HCT116 (cell line): ENCODE measurements at regions not wholly inside any gene's neighbourhood (a gene's known extent, or its start where the extent isn't known, plus 50 kb on each side); places are given as distances from the start of the nearest gene placed in this dataset.

Experiments used
- ATAC-seq: fragments of 200-7000 bp; cut with Tn5 transposase; 2 replicates; pipeline ENCODE4 v1.9.1; 2020; ENCODE audit warnings: mild to moderate bottlenecking, moderate library complexity
- BruUV-seq: library from RNA; stranded (reverse); fragments of 400-500 nt; replicated peaks from 2 replicates; lab custom pipeline; 2021; lab: Mats Ljungman, UMichigan
- CTCF ChIA-PET: fragments of 300-600 bp; sonication (Branson Sonifier 250); formaldehyde crosslinking; loops from one replicate; lab custom pipeline; 2021; ENCODE audit warnings: antibody characterized with exemption; lab: Charles Lee
- POLR2A ChIA-PET: fragments of 300-600, 350-600 bp; sonication (Branson Sonifier 250); formaldehyde crosslinking; loops from one replicate; lab custom pipeline; 2021; ENCODE audit warnings: antibody characterized with exemption; lab: Charles Lee
- RAD21 ChIA-PET, 2 experiments: fragments of 300-600 bp; sonication (Branson Sonifier 250); formaldehyde crosslinking; loops; one replicate each; lab custom pipeline; 2023; ENCODE audit warnings: low total read pairs in 2 of 2; ENCODE audit not compliant: uncharacterized antibody in 2 of 2, unreplicated experiment in 2 of 2, low non-redundant PET in 1 of 2; lab: Charles Lee
- DNase-seq: peaks from one replicate; pipeline ENCODE4 v3.0.0-alpha.2; 2010; ENCODE audit warnings: low read depth, low spot score
- H2AFZ ChIP-seq: fragments of 200-600 bp; shearing (Covaris generic), sonication (generic); 2 replicates; pipeline ENCODE4 v1.6.1; 2017; ENCODE audit warnings: low read depth, mixed run types, mixed read lengths, antibody characterized with exemption, low read length; ENCODE audit not compliant: poor library complexity, severe bottlenecking
- H3K27ac ChIP-seq: 2 replicates; pipeline ENCODE4 v1.5.1; 2012; ENCODE audit warnings: low read depth, low read length
- H3K27me3 ChIP-seq: fragments of 200-600 bp; sonication (generic); 2 replicates; pipeline ENCODE4 v1.6.1; 2016; ENCODE audit warnings: mixed run types, low read length, mixed read lengths; ENCODE audit not compliant: insufficient read depth
- H3K36me3 ChIP-seq, 2 experiments: fragments of 200-500 bp in 1 of 2; fragments of 200-600 bp in 1 of 2; sonication (Bioruptor generic) in 1 of 2; sonication (generic) in 1 of 2; 2 replicates each; pipeline versions ENCODE4 v1.5.1 to v1.6.1; 2014 to 2016; ENCODE audit warnings: low read length in 2 of 2, inconsistent platforms in 1 of 2, mixed read lengths in 1 of 2, mixed run types in 1 of 2; ENCODE audit not compliant: insufficient read depth in 2 of 2, control insufficient read depth in 1 of 2
- H3K4me1 ChIP-seq, 2 experiments: fragments of 200-600 bp in 1 of 2; sonication (generic) in 1 of 2; 2 replicates each; pipeline versions ENCODE4 v1.5.1 to v1.6.1; 2012 to 2017; ENCODE audit warnings: low read length in 2 of 2, inconsistent platforms in 1 of 2, mild to moderate bottlenecking in 1 of 2, mixed read lengths in 1 of 2, mixed run types in 1 of 2, moderate library complexity in 1 of 2; ENCODE audit not compliant: insufficient read depth in 2 of 2, control insufficient read depth in 1 of 2
- H3K4me2 ChIP-seq: fragments of 200-600 bp; sonication (generic); 2 replicates; pipeline ENCODE4 v1.6.1; 2017; ENCODE audit warnings: mixed run types, low read length, mixed read lengths
- H3K4me3 ChIP-seq, 2 experiments: fragments of 200-600 bp in 1 of 2; sonication (generic) in 1 of 2; replicated peaks in 1 of 2; 2 replicates each; pipeline ENCODE4 v1.5.1; 2011 to 2016; ENCODE audit warnings: low read length in 2 of 2, control low read depth in 1 of 2, low read depth in 1 of 2, mild to moderate bottlenecking in 1 of 2, mixed read lengths in 1 of 2, mixed run types in 1 of 2
- H3K79me2 ChIP-seq: fragments of 200-600 bp; sonication (generic); 2 replicates; pipeline ENCODE4 v1.6.1; 2017; ENCODE audit warnings: mild to moderate bottlenecking, mixed run types, low read length, moderate library complexity, mixed read lengths; ENCODE audit not compliant: insufficient read depth
- H3K9ac ChIP-seq: fragments of 200-600 bp; sonication (generic); 2 replicates; pipeline ENCODE4 v1.6.1; 2016; ENCODE audit warnings: low read length, mixed read lengths
- H3K9me2 ChIP-seq: fragments of 200-600 bp; sonication (generic), shearing (Covaris generic); 2 replicates; pipeline ENCODE4 v1.6.1; 2017; ENCODE audit warnings: mixed run types, mild to moderate bottlenecking, moderate library complexity; ENCODE audit not compliant: insufficient read depth
- H3K9me3 ChIP-seq, 2 experiments: fragments of 200-500 bp in 1 of 2; fragments of 200-600 bp in 1 of 2; sonication (Bioruptor generic) in 1 of 2; sonication (generic) in 1 of 2; 2 replicates each; pipeline ENCODE4 v1.6.1; 2014 to 2017; ENCODE audit warnings: low read length in 2 of 2, mixed read lengths in 2 of 2, inconsistent platforms in 1 of 2, low read depth in 1 of 2, mild to moderate bottlenecking in 1 of 2, mixed run types in 1 of 2, moderate library complexity in 1 of 2; ENCODE audit not compliant: control insufficient read depth in 1 of 2, insufficient read depth in 1 of 2
- H4K20me1 ChIP-seq: fragments of 200-600 bp; sonication (generic), shearing (Covaris generic); 2 replicates; pipeline ENCODE4 v1.6.1; 2017; ENCODE audit warnings: mixed run types, mild to moderate bottlenecking, moderate library complexity; ENCODE audit not compliant: insufficient read depth
- CBX3 ChIP-seq: IDR thresholded peaks from 2 replicates; pipeline ENCODE4 v1.6.1; 2012; ENCODE audit warnings: low read depth
- CEBPB ChIP-seq: IDR thresholded peaks from 2 replicates; pipeline ENCODE4 v1.6.1; 2012; ENCODE audit warnings: low read depth
- EGR1 ChIP-seq: IDR thresholded peaks from 2 replicates; pipeline ENCODE4 v1.6.1; 2012; ENCODE audit warnings: low read depth
- ELF1 ChIP-seq: IDR thresholded peaks from 2 replicates; pipeline ENCODE4 v1.6.1; 2012; ENCODE audit warnings: low read depth, borderline replicate concordance
- FOSL1 ChIP-seq: IDR thresholded peaks from 2 replicates; pipeline ENCODE4 v1.6.1; 2012; ENCODE audit warnings: low read depth
- JUND ChIP-seq: IDR thresholded peaks from 2 replicates; pipeline ENCODE4 v1.6.1; 2012
- POLR2A ChIP-seq: IDR thresholded peaks from 2 replicates; pipeline ENCODE4 v1.7.0; 2011; ENCODE audit warnings: borderline replicate concordance; ENCODE audit not compliant: insufficient read depth, insufficient read length; ENCODE audit errors: extremely low read depth
- POLR2AphosphoS5 ChIP-seq: IDR thresholded peaks from 2 replicates; pipeline ENCODE4 v1.6.1; 2011; ENCODE audit warnings: mild to moderate bottlenecking, low read depth, low read length, moderate library complexity
- RAD21 ChIP-seq: IDR thresholded peaks from 2 replicates; pipeline ENCODE4 v1.6.1; 2012; ENCODE audit warnings: low read depth, mild to moderate bottlenecking
- SIN3A ChIP-seq: IDR thresholded peaks from 2 replicates; pipeline ENCODE4 v1.6.1; 2012; ENCODE audit warnings: low read depth
- SP1 ChIP-seq: IDR thresholded peaks from 2 replicates; pipeline ENCODE4 v1.6.1; 2012; ENCODE audit warnings: low read depth
- SRF ChIP-seq: IDR thresholded peaks from 2 replicates; pipeline ENCODE4 v1.6.1; 2012; ENCODE audit warnings: low read depth
- TCF7L2 ChIP-seq: IDR thresholded peaks from 2 replicates; pipeline ENCODE4 v1.7.0; 2011; ENCODE audit warnings: borderline replicate concordance, inconsistent platforms; ENCODE audit not compliant: insufficient read depth, insufficient read length; ENCODE audit errors: extremely low read depth
- YY1 ChIP-seq: IDR thresholded peaks from 2 replicates; pipeline ENCODE4 v1.6.1; 2011; ENCODE audit warnings: low read length, low read depth, moderate library complexity, mild to moderate bottlenecking; ENCODE audit not compliant: insufficient replicate concordance; ENCODE audit errors: extremely low read depth
- ZFX ChIP-seq: fragments of 450-650 bp; IDR thresholded peaks from 2 replicates; pipeline ENCODE4 v1.6.1; 2017
- ZNF274 ChIP-seq: fragments of 200-500 bp; sonication (Bioruptor generic); IDR thresholded peaks from 2 replicates; pipeline ENCODE4 v1.6.1; 2014; ENCODE audit warnings: mild to moderate bottlenecking, low read depth, low read length, inconsistent platforms
- intact Hi-C: fragments of 100-400 bp; cut with micrococcal nuclease; formaldehyde crosslinking; loops from 2 replicates; pipeline ENCODE4 v1.10.0; 2022
- TF ChIP-seq, protein P1 (sequence below), 3 experiments: fragments of 200-600 bp in 1 of 3; sonication (generic) in 1 of 3; IDR thresholded peaks in 2 of 3; conservative IDR thresholded peaks in 1 of 3; 2 replicates each; pipeline ENCODE4 v1.5.1; 2012 to 2017; ENCODE audit warnings: low read depth in 2 of 3, low read length in 2 of 3, antibody characterized with exemption in 1 of 3, borderline replicate concordance in 1 of 3, control low read depth in 1 of 3, mild to moderate bottlenecking in 1 of 3, mixed read lengths in 1 of 3, mixed run types in 1 of 3, moderate library complexity in 1 of 3; ENCODE audit not compliant: insufficient read depth in 1 of 3
- TF ChIP-seq, protein P2 (sequence below): IDR thresholded peaks from 2 replicates; pipeline ENCODE4 v1.6.1; 2012
- TF ChIP-seq, protein P3 (sequence below): IDR thresholded peaks from 2 replicates; pipeline ENCODE4 v1.6.1; 2012; ENCODE audit warnings: low read depth
- TF ChIP-seq, protein P4 (sequence below): IDR thresholded peaks from 2 replicates; pipeline ENCODE4 v1.6.1; 2011; ENCODE audit warnings: mild to moderate bottlenecking, low read length, moderate library complexity; ENCODE audit not compliant: insufficient replicate concordance; ENCODE audit errors: extremely low read depth

DNA sequence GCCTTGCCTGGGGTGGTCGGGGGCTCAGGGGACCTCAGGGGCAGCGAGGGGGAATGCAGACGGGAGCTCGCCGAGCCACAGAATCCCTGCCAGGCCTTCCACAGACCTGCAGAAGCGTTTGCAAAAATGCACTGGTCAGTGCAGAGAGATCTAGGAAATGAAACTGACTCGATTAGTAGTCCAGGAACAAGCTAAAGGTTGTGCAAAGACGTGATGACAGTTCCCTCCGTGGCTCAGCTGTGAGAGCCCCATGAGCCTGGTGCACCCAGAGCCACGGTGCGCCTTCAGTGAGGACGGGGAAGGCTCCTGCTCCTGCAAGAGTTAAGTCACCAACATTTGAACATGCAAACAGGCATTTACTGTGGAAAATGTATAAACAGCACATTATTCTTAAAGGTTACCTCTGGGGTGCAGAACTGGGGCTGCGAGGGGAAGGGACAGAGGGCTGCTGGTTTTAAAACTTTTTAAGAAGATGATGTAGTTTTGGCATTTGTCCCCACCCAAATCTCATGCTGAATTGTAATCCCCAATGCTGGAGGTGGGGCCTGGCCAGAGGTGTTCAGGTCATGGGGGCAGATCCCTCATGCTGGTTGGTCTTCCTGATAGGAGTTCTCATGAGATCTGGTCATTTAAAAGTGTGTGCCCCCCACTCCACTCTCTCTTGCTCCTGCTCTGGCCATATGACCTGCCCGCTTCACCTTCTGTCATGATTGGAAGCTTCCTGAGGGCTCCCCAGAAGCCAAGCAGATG, 147.3 kb downstream of the DLL1 start:
- ChIA-PET RAD21 (no interaction called here), CTCF (no interaction called here), POLR2A (no interaction called here)
- DNase-seq (no peak), ATAC-seq (no peak)
- Histone ChIP-seq H3K9ac (no peak overlapping the region), H3K36me3 (no peaks in the 10 kb centered on the region), H4K20me1 (no peaks in the 10 kb centered on the region), H3K4me3 (no peak overlapping the region), H2AFZ (no peak overlapping the region), H3K9me3 (peaks cover 7 to 11% of the 10 kb centered on the region in 2 experiments; a peak in 2 of 4 replicates), H3K27me3 (no peaks in the 10 kb centered on the region), H3K9me2 (no peaks in the 10 kb centered on the region), H3K4me2 (no peak overlapping the region), H3K79me2 (no peaks in the 10 kb centered on the region), H3K27ac (no peak overlapping the region), H3K4me1 (no peaks in the 10 kb centered on the region)
- no TSS peak for BruUV-seq
- intact Hi-C loops = no loop called here
- TF ChIP-seq RAD21 (no peak), SP1 (no peak), TCF7L2 (no peak), CEBPB (no peak), ZNF274 (no peak), YY1 (no peak), POLR2A (no peak), POLR2AphosphoS5 (no peak), JUND (no peak), SIN3A (no peak), SRF (no peak), CBX3 (no peak), EGR1 (no peak), ZFX (no peak), FOSL1 (no peak), ELF1 (no peak)
- TF ChIP-seq, protein P1, sequence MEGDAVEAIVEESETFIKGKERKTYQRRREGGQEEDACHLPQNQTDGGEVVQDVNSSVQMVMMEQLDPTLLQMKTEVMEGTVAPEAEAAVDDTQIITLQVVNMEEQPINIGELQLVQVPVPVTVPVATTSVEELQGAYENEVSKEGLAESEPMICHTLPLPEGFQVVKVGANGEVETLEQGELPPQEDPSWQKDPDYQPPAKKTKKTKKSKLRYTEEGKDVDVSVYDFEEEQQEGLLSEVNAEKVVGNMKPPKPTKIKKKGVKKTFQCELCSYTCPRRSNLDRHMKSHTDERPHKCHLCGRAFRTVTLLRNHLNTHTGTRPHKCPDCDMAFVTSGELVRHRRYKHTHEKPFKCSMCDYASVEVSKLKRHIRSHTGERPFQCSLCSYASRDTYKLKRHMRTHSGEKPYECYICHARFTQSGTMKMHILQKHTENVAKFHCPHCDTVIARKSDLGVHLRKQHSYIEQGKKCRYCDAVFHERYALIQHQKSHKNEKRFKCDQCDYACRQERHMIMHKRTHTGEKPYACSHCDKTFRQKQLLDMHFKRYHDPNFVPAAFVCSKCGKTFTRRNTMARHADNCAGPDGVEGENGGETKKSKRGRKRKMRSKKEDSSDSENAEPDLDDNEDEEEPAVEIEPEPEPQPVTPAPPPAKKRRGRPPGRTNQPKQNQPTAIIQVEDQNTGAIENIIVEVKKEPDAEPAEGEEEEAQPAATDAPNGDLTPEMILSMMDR (IDR thresholded peaks at IDR 0.05 in 2 of 3, conservative IDR thresholded peaks at IDR 0.05 in 1 of 3; ENCODE audit: borderline replicate concordance in 1 of 3, insufficient read depth in 1 of 3, low read depth in 2 of 3, low read length in 2 of 3) = no peak
- TF ChIP-seq, protein P2, sequence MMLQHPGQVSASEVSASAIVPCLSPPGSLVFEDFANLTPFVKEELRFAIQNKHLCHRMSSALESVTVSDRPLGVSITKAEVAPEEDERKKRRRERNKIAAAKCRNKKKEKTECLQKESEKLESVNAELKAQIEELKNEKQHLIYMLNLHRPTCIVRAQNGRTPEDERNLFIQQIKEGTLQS = no peak
- TF ChIP-seq, protein P3, sequence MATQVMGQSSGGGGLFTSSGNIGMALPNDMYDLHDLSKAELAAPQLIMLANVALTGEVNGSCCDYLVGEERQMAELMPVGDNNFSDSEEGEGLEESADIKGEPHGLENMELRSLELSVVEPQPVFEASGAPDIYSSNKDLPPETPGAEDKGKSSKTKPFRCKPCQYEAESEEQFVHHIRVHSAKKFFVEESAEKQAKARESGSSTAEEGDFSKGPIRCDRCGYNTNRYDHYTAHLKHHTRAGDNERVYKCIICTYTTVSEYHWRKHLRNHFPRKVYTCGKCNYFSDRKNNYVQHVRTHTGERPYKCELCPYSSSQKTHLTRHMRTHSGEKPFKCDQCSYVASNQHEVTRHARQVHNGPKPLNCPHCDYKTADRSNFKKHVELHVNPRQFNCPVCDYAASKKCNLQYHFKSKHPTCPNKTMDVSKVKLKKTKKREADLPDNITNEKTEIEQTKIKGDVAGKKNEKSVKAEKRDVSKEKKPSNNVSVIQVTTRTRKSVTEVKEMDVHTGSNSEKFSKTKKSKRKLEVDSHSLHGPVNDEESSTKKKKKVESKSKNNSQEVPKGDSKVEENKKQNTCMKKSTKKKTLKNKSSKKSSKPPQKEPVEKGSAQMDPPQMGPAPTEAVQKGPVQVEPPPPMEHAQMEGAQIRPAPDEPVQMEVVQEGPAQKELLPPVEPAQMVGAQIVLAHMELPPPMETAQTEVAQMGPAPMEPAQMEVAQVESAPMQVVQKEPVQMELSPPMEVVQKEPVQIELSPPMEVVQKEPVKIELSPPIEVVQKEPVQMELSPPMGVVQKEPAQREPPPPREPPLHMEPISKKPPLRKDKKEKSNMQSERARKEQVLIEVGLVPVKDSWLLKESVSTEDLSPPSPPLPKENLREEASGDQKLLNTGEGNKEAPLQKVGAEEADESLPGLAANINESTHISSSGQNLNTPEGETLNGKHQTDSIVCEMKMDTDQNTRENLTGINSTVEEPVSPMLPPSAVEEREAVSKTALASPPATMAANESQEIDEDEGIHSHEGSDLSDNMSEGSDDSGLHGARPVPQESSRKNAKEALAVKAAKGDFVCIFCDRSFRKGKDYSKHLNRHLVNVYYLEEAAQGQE = no peak
- TF ChIP-seq, protein P4, sequence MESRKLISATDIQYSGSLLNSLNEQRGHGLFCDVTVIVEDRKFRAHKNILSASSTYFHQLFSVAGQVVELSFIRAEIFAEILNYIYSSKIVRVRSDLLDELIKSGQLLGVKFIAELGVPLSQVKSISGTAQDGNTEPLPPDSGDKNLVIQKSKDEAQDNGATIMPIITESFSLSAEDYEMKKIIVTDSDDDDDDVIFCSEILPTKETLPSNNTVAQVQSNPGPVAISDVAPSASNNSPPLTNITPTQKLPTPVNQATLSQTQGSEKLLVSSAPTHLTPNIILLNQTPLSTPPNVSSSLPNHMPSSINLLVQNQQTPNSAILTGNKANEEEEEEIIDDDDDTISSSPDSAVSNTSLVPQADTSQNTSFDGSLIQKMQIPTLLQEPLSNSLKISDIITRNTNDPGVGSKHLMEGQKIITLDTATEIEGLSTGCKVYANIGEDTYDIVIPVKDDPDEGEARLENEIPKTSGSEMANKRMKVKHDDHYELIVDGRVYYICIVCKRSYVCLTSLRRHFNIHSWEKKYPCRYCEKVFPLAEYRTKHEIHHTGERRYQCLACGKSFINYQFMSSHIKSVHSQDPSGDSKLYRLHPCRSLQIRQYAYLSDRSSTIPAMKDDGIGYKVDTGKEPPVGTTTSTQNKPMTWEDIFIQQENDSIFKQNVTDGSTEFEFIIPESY = no peak
